ENCODE measurements at regions not wholly inside any gene's neighbourhood (a gene's known extent, or its start where the extent isn't known, plus 50 kb on each side); places are given as distances from the start of the nearest gene placed in this dataset.
A peak's percentile ranks its signal among the peaks of the same experiment; 100 is the strongest.

DNA sequence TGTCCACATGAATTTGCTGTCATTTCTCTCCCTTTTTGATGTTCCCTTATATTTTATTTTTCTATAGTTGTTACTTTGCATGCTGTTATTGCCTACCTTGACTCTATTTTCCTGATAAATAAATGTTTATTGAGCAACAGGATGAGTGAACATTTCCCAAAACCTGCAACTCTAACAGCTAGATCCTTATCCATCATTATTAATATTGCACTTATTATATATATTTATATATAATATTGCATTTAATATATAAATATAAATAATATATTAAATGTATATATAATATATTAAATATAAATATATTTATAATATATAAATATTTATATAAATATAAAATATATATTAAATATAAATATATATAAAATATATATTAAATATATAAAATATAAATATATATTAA lies 436.1 kb upstream of the MMADHC start:
- Histone ChIP-seq H3K27me3 (ENCODE audit: control insufficient read depth, insufficient read depth, low read length) (no peaks in the 10 kb centered on the region), H4K20me1 (ENCODE audit: control insufficient read depth, extremely low read depth, insufficient read depth, low read length) (no peaks in the 10 kb centered on the region), H2AFZ (ENCODE audit: low read length) (no peak overlapping the region), H3K9me3 (ENCODE audit: control insufficient read depth, insufficient read depth, low read depth, low read length) (no peaks in the 10 kb centered on the region), H3K36me3 (ENCODE audit: control insufficient read depth, insufficient read depth, low read length) (no peaks in the 10 kb centered on the region), H3K9ac (ENCODE audit: insufficient read depth, low read length) (no peak overlapping the region), H3K79me2 (ENCODE audit: control insufficient read depth, insufficient read depth, low read length) (no peaks in the 10 kb centered on the region), H3K4me3 (replicated peaks in 1 of 4; ENCODE audit: control extremely low read depth in 1 of 4, insufficient read depth in 1 of 4, low read depth in 3 of 4, low read length in 4 of 4) (no peak overlapping the region), H3K4me2 (ENCODE audit: extremely low read depth, insufficient read depth, low read length) (no peak overlapping the region), H3K4me1 (ENCODE audit: control insufficient read depth, extremely low read depth, insufficient read depth, low read length) (no peaks in the 10 kb centered on the region), H3K27ac (ENCODE audit: insufficient read depth, low read length) (no peak overlapping the region)
- DNase-seq (ENCODE audit: low read depth in 2 of 2) = no peak
- TF ChIP-seq EZH2 (IDR thresholded peaks at IDR 0.05; ENCODE audit: low read length, missing control alignments) (no peak), CTCF (conservative IDR thresholded peaks at IDR 0.05 in 1 of 2, IDR thresholded peaks at IDR 0.05 in 1 of 2; ENCODE audit: low read depth in 1 of 2, low read length in 2 of 2) (no peak)

DNA sequence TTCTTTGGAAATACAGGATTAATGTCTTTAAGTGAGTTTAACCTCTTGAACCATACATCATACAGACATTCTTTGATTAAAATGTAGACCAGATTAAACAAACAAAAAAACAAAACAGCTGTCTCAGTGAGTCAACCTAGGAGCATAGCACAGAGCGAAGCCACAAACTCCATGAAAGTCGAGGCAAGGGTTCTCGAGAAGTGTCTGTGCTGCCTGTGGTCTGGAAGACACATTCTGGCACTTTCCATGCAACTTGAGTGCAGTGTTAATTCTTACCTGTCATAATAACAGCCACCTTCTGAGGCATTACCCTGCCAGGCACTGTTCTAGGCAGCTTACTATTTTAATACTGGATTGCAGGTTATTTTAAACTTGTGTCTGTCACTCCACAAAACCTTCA lies 435.5 kb upstream of the MMADHC start:
- no peaks in the 10 kb centered on the region for H3K27me3 ChIP-seq (ENCODE audit: control insufficient read depth, insufficient read depth, low read length)
- H3K36me3 ChIP-seq (ENCODE audit: control insufficient read depth, insufficient read depth, low read length) = no peaks in the 10 kb centered on the region
- DNase-seq (ENCODE audit: low read depth in 2 of 2) = peak in 1 of 2 donors; percentile 30
- H3K4me3 ChIP-seq (replicated peaks in 1 of 4; ENCODE audit: control extremely low read depth in 1 of 4, insufficient read depth in 1 of 4, low read depth in 3 of 4, low read length in 4 of 4) = no peak overlapping the region
- no peak overlapping the region for H3K4me2 ChIP-seq (ENCODE audit: extremely low read depth, insufficient read depth, low read length)
- H3K9me3 ChIP-seq (ENCODE audit: control insufficient read depth, insufficient read depth, low read depth, low read length) = no peaks in the 10 kb centered on the region
- no peak overlapping the region for H2AFZ ChIP-seq (ENCODE audit: low read length)
- no peaks in the 10 kb centered on the region for H4K20me1 ChIP-seq (ENCODE audit: control insufficient read depth, extremely low read depth, insufficient read depth, low read length)
- H3K9ac ChIP-seq (ENCODE audit: insufficient read depth, low read length) = no peak overlapping the region
- H3K4me1 ChIP-seq (ENCODE audit: control insufficient read depth, extremely low read depth, insufficient read depth, low read length) = no peaks in the 10 kb centered on the region
- H3K27ac ChIP-seq (ENCODE audit: insufficient read depth, low read length) = no peak overlapping the region
- TF ChIP-seq EZH2 (IDR thresholded peaks at IDR 0.05; ENCODE audit: low read length, missing control alignments) (no peak), CTCF (conservative IDR thresholded peaks at IDR 0.05 in 1 of 2, IDR thresholded peaks at IDR 0.05 in 1 of 2; ENCODE audit: low read depth in 1 of 2, low read length in 2 of 2) (no peak)
- H3K79me2 ChIP-seq (ENCODE audit: control insufficient read depth, insufficient read depth, low read length) = no peaks in the 10 kb centered on the region

- Histone ChIP-seq H3K79me2 (ENCODE audit: control insufficient read depth, insufficient read depth, low read length) (no peaks in the 10 kb centered on the region), H3K9ac (ENCODE audit: insufficient read depth, low read length) (no peak overlapping the region), H3K27me3 (ENCODE audit: control insufficient read depth, insufficient read depth, low read length) (no peaks in the 10 kb centered on the region), H3K9me3 (ENCODE audit: control insufficient read depth, insufficient read depth, low read depth, low read length) (no peaks in the 10 kb centered on the region), H3K36me3 (ENCODE audit: control insufficient read depth, insufficient read depth, low read length) (no peaks in the 10 kb centered on the region), H3K4me3 (replicated peaks in 1 of 4; ENCODE audit: control extremely low read depth in 1 of 4, insufficient read depth in 1 of 4, low read depth in 3 of 4, low read length in 4 of 4) (no peak overlapping the region), H4K20me1 (ENCODE audit: control insufficient read depth, extremely low read depth, insufficient read depth, low read length) (no peaks in the 10 kb centered on the region), H3K4me2 (ENCODE audit: extremely low read depth, insufficient read depth, low read length) (no peak overlapping the region), H2AFZ (ENCODE audit: low read length) (no peak overlapping the region), H3K4me1 (ENCODE audit: control insufficient read depth, extremely low read depth, insufficient read depth, low read length) (no peaks in the 10 kb centered on the region), H3K27ac (ENCODE audit: insufficient read depth, low read length) (no peak overlapping the region)
- TF ChIP-seq CTCF (conservative IDR thresholded peaks at IDR 0.05 in 1 of 2, IDR thresholded peaks at IDR 0.05 in 1 of 2; ENCODE audit: low read depth in 1 of 2, low read length in 2 of 2) = no peak
- TF ChIP-seq EZH2 (IDR thresholded peaks at IDR 0.05; ENCODE audit: low read length, missing control alignments) = no peak
- DNase-seq (ENCODE audit: low read depth in 2 of 2) = no peak
These were observed 433.5 kb upstream of the MMADHC start for GRCh38 chr2:150020937-150021673.

Data from fibroblast of lung (primary cell).